H1 (cell line): ENCODE measurements at regions not wholly inside any gene's neighbourhood (a gene's known extent, or its start where the extent isn't known, plus 50 kb on each side); places are given as distances from the start of the nearest gene placed in this dataset.

ENCODE experiments used
- CHD7 ChIP-seq: fragments of 300-600 bp; sonication (generic); IDR thresholded peaks from 2 replicates; pipeline ENCODE4 v1.7.1; 2012; ENCODE audit warnings: low read length, moderate library complexity, mild to moderate bottlenecking, inconsistent platforms; ENCODE audit not compliant: insufficient replicate concordance

- TF ChIP-seq CHD7 = no peak
These were observed 214.0 kb upstream of the PRSS58 start (continued) for GRCh38 chr7:142471820-142472219.
